Stimulated activated CD4-positive, alpha-beta T cell treated with anti-CD3 and anti-CD28 coated beads, TNF-alpha, amount 100 ng/mL, for 24 hours (primary cell): ENCODE measurements at regions not wholly inside any gene's neighbourhood (a gene's known extent, or its start where the extent isn't known, plus 50 kb on each side); places are given as distances from the start of the nearest gene placed in this dataset.

ENCODE experiments used
- DNase-seq, 3 experiments: peaks; one replicate each; pipeline ENCODE4 v3.0.0-alpha.2; 2020; ENCODE audit warnings: low read depth in 3 of 3

DNA sequence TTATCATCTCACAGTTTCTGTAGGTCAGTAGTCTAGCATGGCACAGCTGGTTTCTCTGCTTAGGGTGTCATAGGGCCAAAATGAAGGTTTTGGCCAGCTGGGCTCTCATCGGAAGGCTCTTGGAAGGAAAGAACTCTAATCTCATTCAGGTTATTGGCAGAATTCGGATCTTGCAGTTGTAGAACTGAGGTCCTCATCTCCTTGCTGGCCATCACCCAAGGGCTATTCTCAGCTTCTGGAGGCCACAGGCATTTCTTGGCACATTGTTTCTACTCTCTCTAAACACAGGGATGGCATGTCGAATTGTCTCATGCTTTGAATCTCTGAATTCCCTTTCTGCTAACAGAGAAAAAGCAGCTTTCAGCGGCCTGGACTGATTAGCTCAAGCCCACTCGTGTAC lies 258.0 kb upstream of the SMARCA2 start:
- no peak for DNase-seq

DNA sequence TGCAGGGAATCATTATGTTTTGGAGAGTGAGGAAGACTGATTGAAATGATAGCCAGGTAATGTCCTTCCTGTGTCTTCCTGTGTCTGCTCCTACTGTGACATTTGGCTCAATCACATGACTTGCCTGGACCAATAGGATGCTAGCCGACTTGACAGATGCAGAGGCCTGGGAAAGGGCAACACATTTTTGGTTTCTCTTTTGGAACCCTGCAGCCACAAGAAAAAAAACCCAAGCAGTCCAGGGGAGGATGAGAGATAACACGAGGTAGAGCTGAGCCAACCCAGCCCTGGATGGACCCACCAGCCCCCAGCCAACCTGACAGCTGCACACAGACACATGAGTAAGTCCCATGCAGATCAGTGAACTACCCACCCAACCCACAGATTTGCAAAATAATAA lies 256.1 kb upstream of the SMARCA2 start:
- DNase-seq = no peak

DNA sequence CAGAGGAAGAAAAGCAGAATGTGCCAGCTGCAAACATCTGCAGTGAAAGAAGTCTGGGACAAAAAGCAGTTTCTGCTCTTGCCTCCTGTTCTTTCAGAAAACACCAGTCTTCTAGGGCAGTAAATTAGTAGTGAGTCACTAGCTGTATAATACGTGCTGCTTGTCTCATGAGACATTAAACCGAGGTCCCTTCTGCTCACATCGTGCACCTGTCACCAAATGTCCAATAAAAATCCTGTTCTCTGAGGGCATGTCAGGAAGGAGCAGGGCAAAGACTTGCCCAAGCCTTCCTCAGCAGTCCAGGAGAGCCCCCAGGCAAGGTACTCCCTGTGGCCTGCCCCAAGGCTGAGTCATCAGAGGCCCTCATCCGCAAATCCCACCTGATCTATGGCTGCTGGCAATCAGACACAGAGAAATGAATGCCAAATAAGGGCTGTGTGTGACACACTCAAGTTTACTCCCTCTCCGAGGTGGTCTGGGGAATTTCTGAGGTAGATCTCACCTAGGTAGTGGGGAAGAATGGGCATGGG lies 255.3 kb upstream of the SMARCA2 start:
- no peak for DNase-seq

DNA sequence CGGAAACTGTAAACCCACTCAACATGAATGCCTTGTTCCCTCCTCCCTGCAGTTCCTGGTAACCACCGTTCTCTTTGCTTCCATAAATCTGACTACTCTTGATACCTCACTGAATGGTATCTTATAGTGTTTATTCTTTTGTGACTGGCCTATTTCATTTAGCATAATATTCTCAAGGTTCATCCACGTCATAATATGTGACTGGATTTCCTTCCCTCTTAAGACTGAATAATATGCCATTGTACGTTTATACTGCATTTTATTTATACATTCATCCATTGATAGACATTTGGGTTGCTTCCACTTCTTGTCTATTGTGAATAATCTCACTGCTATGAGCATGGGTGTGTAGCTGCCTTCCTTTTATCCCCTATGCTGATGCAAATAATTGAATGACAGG lies 253.3 kb upstream of the SMARCA2 start:
- DNase-seq = no peak

DNA sequence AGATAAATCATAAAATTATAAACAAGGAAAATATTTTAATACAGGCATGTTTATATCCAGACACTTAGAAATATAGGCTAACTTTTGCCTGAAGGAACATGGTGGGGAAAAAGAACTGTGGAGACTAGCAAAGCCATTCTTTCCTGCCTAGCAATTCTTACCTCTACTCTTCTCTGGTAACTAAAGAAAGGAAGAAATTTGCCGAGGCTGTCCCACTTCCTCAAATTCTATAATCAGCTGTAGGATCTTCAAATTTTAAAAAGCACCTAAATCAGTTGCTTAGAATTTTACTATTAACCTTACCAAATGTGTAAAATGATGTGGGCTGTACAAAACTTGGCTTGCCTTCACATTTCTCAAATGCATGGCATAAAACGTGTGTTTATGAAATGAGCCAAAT lies 249.1 kb upstream of the SMARCA2 start:
- DNase-seq = no peak

DNA sequence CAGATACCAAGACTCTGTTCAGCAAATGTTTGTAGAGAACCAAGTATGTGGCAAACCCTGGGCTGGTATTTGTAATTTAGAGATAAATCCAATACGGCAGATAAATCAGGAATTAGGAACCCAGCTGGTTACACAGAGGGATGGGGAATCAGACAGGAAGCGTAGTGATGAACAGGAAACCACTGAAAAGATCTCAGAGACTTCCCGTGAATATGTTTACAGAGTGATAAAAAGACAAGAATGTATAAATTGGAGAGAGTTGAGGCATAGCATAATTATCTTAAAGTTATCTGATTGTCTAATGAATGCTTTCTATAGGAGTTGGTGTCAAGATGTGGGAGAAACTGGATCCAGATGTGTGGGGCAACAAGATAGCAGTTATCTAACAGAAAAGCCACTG lies 246.6 kb upstream of the SMARCA2 start:
- no peak for DNase-seq

DNA sequence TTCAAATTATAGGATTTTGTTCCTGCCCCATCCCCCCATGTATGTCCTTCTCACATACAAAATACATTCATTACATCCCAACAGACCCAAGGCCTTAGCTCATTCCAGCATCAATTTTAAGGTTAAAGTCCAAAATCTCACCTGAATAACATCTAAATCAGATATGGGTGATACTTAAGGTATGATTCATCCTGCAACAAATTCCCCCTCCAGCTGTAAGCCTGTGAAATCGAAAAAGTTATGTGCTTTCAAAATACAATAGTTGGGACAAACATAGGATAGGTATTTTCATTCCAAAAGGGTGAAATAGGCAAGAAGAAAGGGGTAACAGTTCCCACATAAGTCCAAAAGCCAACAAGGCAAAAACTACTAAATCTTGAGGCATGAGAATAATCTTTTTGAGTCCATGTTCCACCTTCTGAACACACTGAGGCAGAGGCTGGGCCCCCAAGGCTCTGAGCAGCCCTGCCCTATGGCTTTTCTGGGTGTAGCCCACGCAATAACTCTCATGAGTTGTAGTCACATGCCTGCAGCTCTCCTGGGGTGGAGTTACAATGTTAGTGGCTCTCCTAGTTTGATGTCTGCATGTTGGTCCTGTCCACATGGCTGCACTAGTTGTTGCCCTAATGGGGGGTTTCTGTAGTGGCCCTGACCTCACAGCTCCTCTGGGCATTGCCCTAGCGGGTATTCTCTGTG lies 243.9 kb upstream of the SMARCA2 start:
- DNase-seq = no peak

DNA sequence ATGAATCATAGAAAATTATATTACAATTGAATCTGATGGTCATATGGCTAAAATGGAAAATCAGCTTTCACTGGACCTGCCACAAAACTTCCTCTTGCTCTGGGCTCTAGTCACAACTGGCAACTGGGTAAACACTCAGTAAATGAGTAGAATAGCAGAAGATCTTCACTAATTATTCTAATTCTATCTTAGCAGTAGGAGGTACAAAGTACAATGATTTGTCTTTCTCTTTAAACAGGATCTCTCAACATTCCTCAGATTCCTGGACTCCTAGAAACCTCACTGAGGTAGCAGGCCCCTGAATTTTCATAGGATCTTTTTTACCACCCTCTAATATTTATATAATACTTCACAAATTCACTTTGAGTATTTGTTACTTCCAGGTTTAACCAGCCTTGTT lies 239.9 kb upstream of the SMARCA2 start:
- no peak for DNase-seq

DNA sequence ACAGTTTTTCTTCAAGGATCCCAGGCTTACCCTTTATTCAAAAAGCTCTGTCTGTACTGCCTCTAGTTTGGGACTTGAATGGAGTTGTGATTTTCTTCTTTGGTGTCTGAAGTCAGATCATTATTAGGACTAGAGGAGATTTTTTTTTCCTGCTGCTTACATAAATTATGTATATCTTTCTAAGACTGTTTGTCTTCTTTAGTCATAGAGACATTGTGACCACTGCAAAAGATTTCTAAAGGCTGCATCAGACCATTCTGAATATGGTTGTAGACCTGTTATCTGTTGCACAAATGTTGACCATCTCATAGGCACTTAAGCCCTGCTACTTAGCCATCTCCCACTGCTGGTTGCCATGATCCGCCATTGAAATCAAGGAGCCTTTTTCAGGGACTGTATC lies 238.5 kb upstream of the SMARCA2 start:
- DNase-seq = no peak

DNA sequence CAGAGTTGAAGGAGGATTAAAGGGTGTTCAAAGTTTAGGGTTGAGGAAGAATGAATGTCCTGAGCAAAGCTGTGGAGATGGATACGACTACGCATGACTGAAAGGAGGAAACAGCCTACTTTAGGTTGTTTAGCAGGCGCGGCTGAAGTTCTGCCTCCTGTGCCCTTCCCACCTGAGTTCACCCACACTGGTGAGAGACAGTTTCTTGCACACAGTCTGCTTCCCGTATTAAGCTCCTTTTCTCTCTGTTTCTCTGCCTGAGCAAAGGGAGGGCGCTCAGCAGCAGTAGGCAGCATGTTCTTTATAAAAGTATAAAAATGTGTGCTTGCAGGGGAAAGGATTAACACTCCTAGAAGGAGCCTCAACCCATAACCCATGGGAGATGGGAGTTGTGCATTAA lies 224.0 kb upstream of the SMARCA2 start:
- no peak for DNase-seq

DNA sequence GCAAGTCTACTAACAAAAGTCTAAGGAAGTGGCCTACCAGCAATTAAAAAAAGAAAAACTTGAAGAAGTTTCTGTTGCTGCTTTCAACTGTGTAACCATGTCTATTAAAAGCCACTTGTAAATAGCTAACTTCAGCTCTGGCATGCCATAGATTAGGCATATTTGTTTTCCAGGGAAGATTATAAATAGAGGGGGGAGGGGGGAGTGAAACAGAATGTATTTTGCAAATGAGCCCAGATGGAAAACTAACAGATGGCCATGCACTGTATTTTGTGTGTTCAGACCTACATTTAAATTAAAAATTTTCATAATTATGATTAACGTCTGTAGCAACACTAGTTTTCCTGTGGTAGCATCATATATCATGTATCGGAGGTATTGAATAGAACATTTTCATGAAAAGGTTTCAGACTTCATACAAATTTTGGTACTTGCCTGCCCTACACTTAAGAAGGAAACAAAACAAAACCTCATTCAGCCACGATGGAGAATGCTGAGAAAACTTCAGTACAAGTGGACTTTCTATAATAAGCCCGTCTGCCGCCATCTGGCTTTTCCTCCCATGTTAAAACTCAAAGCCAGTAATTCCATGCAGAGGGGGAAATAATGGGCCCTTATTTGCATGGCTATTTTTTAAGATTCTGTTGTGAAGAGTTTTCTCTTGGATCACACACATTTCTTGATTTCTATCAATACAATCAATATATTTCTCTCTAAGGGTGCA lies 220.4 kb upstream of the SMARCA2 start:
- DNase-seq = no peak

DNA sequence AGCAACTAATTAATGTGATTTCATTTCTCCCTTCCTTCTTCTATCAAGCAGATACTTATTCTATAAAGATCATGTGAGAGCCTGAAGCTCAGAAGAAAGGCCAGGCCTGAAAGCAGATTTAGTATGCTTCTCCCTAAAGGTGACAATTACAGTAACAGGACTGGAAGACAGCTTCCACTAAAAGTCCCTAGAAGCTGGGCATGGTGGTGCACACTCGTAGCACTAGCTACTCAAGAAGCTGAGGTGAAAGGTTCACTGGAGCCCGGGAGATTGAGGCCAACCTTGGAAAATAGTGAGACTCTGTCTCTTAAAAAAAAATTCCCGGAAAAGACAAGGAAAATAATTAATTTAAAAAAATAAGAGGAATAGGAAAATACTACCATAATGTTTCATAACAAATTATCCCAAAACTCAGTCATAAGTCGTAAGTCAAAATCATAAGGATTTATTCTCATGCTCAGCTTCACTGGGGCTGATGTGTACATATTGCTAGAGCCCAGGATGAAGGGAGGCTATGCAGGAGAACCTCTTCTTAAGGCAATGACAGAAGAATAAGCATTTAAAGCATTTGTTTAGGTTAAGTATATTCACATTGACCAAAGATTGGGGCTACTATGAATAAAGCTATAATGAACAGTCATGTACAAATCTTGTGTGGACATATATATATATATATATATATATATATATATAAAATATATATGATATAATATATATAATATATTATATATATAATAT lies 210.8 kb upstream of the SMARCA2 start:
- no peak for DNase-seq

DNA sequence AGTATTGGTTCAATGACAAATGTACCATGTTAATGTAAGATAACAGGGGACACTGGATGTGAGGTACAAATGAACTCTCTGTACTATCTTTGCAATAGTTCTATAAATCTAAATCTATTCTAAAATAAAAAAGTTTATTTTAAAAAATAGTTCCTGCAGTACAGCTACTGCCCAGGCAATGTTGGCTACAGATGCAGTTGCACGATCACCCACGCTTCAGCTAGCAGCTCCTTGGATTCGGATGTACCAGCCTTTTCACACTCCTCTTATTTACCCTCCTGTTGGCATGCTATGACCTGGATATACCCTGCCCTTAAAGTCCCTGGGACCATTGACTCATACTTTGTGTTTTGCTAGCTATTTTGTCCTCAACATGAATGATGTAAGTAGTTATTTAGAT lies 185.4 kb upstream of the SMARCA2 start:
- no peak for DNase-seq

DNA sequence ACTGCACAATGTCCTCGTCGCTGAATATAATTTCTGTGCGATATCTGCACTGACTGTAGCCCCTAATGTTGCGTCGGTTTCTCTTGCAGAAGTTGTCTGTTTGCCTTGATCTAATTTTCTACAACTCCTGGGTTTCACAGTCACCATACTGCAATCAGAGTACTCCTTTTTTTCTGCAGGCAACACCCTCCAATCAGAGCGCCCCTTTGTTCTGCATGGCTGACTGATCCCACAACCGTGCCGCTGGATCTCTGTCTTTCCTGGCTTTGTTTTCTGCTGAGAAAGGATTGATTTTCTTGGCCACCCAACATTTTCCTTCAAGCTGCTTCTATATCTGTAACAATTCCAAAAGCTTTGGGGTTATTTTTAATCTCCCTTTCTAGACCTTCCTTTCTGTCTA lies 182.2 kb upstream of the SMARCA2 start:
- DNase-seq = no peak

DNA sequence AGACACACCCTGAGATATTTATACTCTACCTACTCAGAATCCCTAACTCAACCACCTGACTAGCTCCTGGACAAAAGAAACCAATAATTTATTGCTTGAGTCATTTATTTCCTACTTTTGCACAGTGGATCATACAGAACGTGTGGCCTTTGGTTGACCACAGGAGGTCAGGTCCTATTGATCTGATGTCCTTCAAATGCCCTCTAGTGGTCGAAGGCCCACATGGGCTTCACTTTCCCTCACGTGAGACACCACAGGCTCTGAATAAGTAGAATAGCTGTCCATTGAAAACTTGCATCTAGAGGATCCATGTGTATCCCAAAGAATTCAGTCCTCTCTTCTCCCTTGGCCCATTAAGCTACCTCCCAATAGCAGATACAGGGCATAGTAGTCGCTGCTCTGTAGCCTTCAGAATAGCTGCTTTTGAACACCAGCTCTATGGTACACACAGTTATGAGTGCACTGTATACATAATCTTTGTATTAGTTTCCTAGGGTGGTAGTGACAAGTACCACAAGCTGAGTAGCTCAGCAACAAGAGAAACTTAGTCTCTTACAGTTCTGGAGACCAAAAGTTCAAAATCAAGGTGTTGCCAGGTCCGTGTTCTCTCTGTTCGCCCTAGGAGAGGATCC lies 177.6 kb upstream of the SMARCA2 start:
- DNase-seq = no peak

DNA sequence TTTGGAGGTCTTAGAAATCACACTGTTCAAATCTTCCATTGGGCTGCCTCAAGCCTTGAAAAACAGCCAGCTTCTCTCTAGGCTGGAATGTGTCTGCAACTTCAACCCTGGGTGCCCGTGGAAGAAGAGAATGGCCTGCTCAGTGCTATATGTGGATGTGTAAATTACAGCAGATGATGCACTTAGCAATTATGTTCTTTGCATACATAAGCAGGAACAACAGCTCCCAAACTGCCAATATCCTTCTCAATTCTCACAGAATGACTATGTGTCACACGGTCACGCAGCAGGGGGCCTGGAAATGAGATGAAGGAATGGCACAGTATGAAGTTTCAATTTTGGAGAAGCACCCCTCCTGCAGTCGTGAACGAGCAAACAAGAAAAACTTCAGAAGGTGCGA lies 175.2 kb upstream of the SMARCA2 start:
- no peak for DNase-seq

DNA sequence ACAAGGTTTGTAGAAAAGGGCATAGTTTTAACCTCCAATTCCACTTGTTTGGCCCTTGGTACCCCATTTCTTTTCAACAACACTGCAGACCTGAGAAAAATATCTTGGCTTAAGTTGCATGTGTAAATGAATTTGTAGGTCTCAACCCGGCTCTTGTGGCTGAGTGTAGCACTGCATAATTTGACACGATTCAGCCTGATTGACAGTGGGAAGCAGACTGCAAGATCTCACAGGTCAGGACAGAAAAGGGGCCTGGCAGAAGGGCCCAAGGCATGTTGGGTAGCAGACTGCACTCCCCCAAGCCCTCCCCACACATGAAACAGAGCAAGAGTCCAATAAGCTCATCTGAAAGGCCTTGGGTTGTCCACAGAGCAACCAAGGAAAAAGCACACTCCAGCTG lies 169.7 kb upstream of the SMARCA2 start:
- no peak for DNase-seq

DNA sequence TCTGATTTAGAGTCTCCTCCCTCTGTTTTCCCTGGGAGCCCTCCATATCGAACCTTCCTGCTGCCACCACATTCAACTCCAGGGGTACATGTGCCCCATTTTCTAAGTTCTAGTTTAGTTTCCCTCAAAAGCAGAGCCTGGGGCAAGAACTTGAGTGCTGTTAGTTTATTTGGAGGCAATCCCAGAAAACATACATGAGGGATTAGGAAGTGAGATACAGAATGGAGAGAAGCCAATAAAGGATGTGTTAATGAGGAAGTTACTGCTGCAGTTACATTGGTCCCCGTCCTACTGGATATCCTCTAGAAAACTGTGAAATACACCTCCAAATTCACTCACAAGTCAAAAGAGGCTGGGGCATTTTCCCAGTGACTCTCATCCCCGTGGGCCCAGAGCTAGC lies 159.4 kb upstream of the SMARCA2 start:
- no peak for DNase-seq

DNA sequence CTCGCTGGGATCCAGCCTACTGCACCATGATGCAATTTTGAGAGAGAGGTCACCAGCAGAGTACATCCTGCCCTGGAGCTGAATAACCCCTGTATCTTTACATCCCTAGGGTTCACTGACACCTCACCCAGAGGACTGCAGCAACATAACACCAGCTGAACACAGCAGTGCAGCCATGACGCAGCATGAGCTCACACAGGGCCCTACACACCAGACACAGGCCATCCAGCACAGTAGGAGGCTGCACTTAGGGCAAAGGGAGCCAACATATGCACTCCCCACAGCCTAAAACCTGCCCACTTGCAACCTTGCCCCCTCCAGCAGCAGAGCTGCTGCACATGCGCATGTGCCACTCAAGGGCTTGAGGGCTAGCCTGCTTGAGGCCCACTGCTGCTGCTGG lies 157.3 kb upstream of the SMARCA2 start:
- no peak for DNase-seq

DNA sequence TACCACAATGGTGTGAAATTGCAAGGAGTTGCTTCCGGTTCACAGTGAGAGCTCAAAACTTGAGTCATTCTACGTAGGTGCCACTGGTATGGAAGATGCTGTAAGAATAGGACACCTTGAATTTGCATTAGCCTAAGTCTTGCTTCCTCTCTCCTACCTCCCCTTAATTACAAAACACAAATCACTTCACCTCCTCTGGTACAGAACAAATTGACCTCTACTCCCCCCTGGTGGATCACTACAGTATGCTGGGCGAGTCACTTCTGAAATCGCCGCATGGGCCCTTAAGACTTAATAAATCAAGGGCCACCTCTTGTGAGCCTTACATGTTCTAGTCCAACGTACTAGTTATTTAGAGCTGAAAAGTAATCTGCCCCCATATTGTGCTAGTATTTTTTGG lies 145.3 kb upstream of the SMARCA2 start:
- DNase-seq = peak in 1 of 3 experiments; percentile 17

DNA sequence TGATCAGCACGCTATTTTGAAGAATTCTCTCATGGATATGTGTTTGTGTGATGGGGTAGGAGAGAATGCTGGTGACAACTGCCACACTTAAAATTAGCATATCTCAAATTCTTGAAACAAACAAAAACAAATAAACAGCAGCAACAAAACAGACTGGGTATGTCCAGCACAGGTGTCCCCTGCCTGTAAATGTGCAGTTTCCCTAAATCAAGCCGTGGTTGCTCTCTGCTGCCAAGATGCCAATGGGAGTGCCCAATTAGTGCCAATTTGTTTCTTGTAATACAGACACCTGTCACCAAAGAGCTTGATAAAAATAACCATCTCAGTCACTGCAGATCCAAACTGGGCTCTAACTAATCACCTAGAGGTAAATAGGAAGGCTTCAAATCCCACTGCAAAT lies 144.2 kb upstream of the SMARCA2 start:
- DNase-seq = no peak
